Esophagus muscularis mucosa (tissue), 3 donors: ENCODE measurements at regions not wholly inside any gene's neighbourhood (a gene's known extent, or its start where the extent isn't known, plus 50 kb on each side); places are given as distances from the start of the nearest gene placed in this dataset.

Experiments
- POLR2A ChIP-seq: fragments of 450-650 bp; IDR thresholded peaks from one replicate; pipeline ENCODE4 v1.6.1; 2017; ENCODE audit warnings: antibody characterized with exemption, moderate library complexity, mild to moderate bottlenecking, low read depth
- POLR2AphosphoS5 ChIP-seq, 2 donors: sonication (generic); formaldehyde crosslinking; IDR thresholded peaks; one replicate each; pipeline ENCODE4 v1.6.1; 2017; ENCODE audit warnings: antibody characterized with exemption in 2 of 2
- TF ChIP-seq, protein P1 (sequence below), 3 experiments: fragments of 200-600 bp in 2 of 3; fragments of 450-650 bp in 1 of 3; sonication (generic) in 2 of 3; IDR thresholded peaks; one replicate each; pipeline ENCODE4 v1.5.1; 2017 to 2019; ENCODE audit warnings: antibody characterized with exemption in 3 of 3, mild to moderate bottlenecking in 2 of 3, moderate library complexity in 1 of 3

DNA sequence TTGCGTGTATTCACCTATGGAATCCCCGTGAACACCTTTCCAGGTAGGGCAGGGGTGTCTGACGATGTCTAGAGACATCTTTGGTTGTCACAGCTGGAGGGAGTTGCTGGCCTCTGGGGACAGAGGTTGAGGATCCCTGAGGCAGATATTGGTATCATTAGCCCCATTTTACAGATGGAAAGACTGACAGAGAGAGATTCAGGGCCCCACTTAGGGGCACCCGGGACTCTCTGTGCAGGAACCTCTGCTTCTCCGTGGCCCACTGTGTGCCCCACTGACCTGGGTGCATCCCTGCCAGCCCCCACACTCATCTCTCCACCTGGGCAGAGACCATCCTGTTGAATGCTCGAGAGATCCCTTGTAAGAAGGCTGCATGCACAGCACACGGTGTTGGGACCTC lies 111.2 kb downstream of the EDN3 start:
- TF ChIP-seq POLR2A (no peak), POLR2AphosphoS5 (IDR thresholded peaks at IDR 0.05) (no peak)
- TF ChIP-seq, protein P1, sequence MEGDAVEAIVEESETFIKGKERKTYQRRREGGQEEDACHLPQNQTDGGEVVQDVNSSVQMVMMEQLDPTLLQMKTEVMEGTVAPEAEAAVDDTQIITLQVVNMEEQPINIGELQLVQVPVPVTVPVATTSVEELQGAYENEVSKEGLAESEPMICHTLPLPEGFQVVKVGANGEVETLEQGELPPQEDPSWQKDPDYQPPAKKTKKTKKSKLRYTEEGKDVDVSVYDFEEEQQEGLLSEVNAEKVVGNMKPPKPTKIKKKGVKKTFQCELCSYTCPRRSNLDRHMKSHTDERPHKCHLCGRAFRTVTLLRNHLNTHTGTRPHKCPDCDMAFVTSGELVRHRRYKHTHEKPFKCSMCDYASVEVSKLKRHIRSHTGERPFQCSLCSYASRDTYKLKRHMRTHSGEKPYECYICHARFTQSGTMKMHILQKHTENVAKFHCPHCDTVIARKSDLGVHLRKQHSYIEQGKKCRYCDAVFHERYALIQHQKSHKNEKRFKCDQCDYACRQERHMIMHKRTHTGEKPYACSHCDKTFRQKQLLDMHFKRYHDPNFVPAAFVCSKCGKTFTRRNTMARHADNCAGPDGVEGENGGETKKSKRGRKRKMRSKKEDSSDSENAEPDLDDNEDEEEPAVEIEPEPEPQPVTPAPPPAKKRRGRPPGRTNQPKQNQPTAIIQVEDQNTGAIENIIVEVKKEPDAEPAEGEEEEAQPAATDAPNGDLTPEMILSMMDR (IDR thresholded peaks at IDR 0.05), result no peak
